Trophoblast cell (in vitro differentiated cells and primary cell): ENCODE measurements at regions not wholly inside any gene's neighbourhood (a gene's known extent, or its start where the extent isn't known, plus 50 kb on each side); places are given as distances from the start of the nearest gene placed in this dataset.
"Not testable (repeated sequence)": the region's sequence is repeated elsewhere in the genome, so short reads cannot be mapped to it uniquely, and the experiment has no call there.

Experiments used
- DNase-seq, 2 donors: peaks; one replicate each; pipeline ENCODE4 v3.0.0-alpha.2; 2016
- H2AFZ ChIP-seq: 2 replicates; pipeline ENCODE4 v1.6.1; 2013; ENCODE audit warnings: low read length, moderate library complexity, mild to moderate bottlenecking; ENCODE audit not compliant: insufficient read depth, poor library complexity
- H2AK5ac ChIP-seq: 2 replicates; pipeline ENCODE4 v1.6.1; 2013; ENCODE audit warnings: mild to moderate bottlenecking, low read length
- H2BK120ac ChIP-seq: 2 replicates; pipeline ENCODE4 v1.6.1; 2013; ENCODE audit warnings: low read length, mild to moderate bottlenecking, moderate library complexity; ENCODE audit not compliant: insufficient read depth, poor library complexity
- H2BK12ac ChIP-seq: 2 replicates; pipeline ENCODE4 v1.6.1; 2013; ENCODE audit warnings: mild to moderate bottlenecking, low read length, moderate library complexity
- H2BK5ac ChIP-seq: 2 replicates; pipeline ENCODE4 v1.6.1; 2013; ENCODE audit warnings: low read length, low read depth, moderate library complexity, mild to moderate bottlenecking; ENCODE audit not compliant: poor library complexity
- H3K14ac ChIP-seq: 2 replicates; pipeline ENCODE4 v1.6.1; 2013; ENCODE audit warnings: mild to moderate bottlenecking, low read length
- H3K18ac ChIP-seq: 2 replicates; pipeline ENCODE4 v1.6.1; 2013; ENCODE audit warnings: mild to moderate bottlenecking, low read length
- H3K23ac ChIP-seq: 2 replicates; pipeline ENCODE4 v1.6.1; 2013; ENCODE audit warnings: low read length
- H3K27ac ChIP-seq: 2 replicates; pipeline ENCODE4 v1.5.1; 2013; ENCODE audit warnings: low read depth, mild to moderate bottlenecking, inconsistent platforms, low read length, moderate library complexity
- H3K27me3 ChIP-seq: 2 replicates; pipeline ENCODE4 v1.6.1; 2013; ENCODE audit warnings: inconsistent platforms, mild to moderate bottlenecking, low read length, moderate library complexity; ENCODE audit not compliant: insufficient read depth
- H3K36me3 ChIP-seq, 2 experiments: 1 replicate in 1 of 2; 2 replicates in 1 of 2; pipeline ENCODE4 v1.6.1; 2013; ENCODE audit warnings: low read length in 2 of 2, mild to moderate bottlenecking in 2 of 2, moderate library complexity in 1 of 2; ENCODE audit not compliant: insufficient read depth in 2 of 2, control insufficient read depth in 1 of 2
- H3K4ac ChIP-seq: 2 replicates; pipeline ENCODE4 v1.6.1; 2013; ENCODE audit warnings: low read depth, mild to moderate bottlenecking, low read length, moderate library complexity
- H3K4me1 ChIP-seq, 2 experiments: 1 replicate in 1 of 2; 2 replicates in 1 of 2; pipeline ENCODE4 v1.6.1; 2013; ENCODE audit warnings: low read length in 2 of 2, mild to moderate bottlenecking in 2 of 2, moderate library complexity in 1 of 2; ENCODE audit not compliant: insufficient read depth in 2 of 2, control insufficient read depth in 1 of 2
- H3K4me2 ChIP-seq: 2 replicates; pipeline ENCODE4 v1.6.1; 2013; ENCODE audit warnings: inconsistent platforms, mild to moderate bottlenecking, low read length, moderate library complexity
- H3K4me3 ChIP-seq: 2 replicates; pipeline ENCODE4 v1.5.1; 2013; ENCODE audit warnings: mild to moderate bottlenecking, low read depth, low read length, inconsistent platforms
- H3K79me1 ChIP-seq: one replicate; pipeline ENCODE4 v1.6.1; 2013; ENCODE audit warnings: low read length
- H3K79me2 ChIP-seq: 2 replicates; pipeline ENCODE4 v1.6.1; 2013; ENCODE audit warnings: low read length, mild to moderate bottlenecking; ENCODE audit not compliant: control insufficient read depth, insufficient read depth, poor library complexity
- H3K9ac ChIP-seq: 2 replicates; pipeline ENCODE4 v1.6.1; 2013; ENCODE audit warnings: mild to moderate bottlenecking, low read length
- H3K9me3 ChIP-seq: 2 replicates; pipeline ENCODE4 v1.6.1; 2013; ENCODE audit warnings: low read depth, mild to moderate bottlenecking, control low read depth, inconsistent platforms, low read length; ENCODE audit not compliant: insufficient read depth
- H4K12ac ChIP-seq: 2 replicates; pipeline ENCODE4 v1.6.1; 2013; ENCODE audit warnings: low read depth, mild to moderate bottlenecking, low read length, moderate library complexity
- H4K8ac ChIP-seq: 2 replicates; pipeline ENCODE4 v1.6.1; 2013; ENCODE audit warnings: low read depth, mild to moderate bottlenecking, low read length, moderate library complexity
- H4K91ac ChIP-seq: one replicate; pipeline ENCODE4 v1.6.1; 2013; ENCODE audit warnings: low read depth, mild to moderate bottlenecking, low read length, moderate library complexity
- WGBS: extraction: QIAGEN DNeasy Blood & Tissue Kit; methylation state at CpG from one replicate; pipeline ENCODE4 v1.1.7; 2013; ENCODE audit warnings: missing lambda C conversion rate; ENCODE audit not compliant: insufficient read length, insufficient coverage; ENCODE audit errors: extremely low coverage; 5-methylcytosine and 5-hydroxymethylcytosine counted together

DNA sequence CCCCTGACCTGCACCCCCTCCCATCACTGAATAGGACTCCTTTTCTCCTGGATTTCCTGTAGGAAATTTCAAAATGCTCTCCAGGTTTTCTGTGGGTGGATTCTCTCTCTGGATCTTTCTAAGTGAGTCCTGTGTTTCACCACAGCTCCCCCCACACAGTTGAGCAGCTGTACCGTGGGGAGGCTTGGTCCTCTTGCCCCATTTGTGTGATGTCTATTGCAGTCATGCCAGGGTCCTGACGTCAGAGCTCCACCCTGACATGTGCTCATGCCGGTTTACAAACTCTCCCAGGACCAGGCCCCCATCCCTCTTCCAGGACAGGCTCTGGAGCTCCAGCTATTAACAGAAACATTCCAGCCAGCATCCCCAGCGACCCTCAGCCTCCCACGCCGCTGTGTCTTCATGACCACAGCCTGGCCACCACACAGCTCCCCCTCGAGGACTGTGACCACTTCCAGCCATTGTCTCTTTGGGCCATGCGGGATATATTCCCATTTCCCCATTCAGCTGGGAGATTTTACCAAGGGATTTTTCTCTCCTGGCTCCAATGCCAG is 185.3 kb downstream of the LMLN start:
- not testable (repeated sequence) for H3K36me3 ChIP-seq, H3K79me1 ChIP-seq, H3K4ac ChIP-seq, H3K27ac ChIP-seq, H3K23ac ChIP-seq, H4K12ac ChIP-seq, H2BK5ac ChIP-seq, H3K14ac ChIP-seq, H3K9me3 ChIP-seq, H3K9ac ChIP-seq, H2AFZ ChIP-seq, H4K8ac ChIP-seq, H4K91ac ChIP-seq, H2AK5ac ChIP-seq, H3K27me3 ChIP-seq, H2BK12ac ChIP-seq, H2BK120ac ChIP-seq, H3K4me2 ChIP-seq, H3K4me3 ChIP-seq, H3K18ac ChIP-seq, H3K79me2 ChIP-seq, H3K4me1 ChIP-seq
- no CpG with 5 or more reads among the region's 8 CpGs for WGBS
- DNase-seq: peak in 1 of 2 donors; percentile 3

- H4K8ac ChIP-seq, H3K36me3 ChIP-seq, H3K79me1 ChIP-seq, H3K9me3 ChIP-seq, H4K12ac ChIP-seq, H4K91ac ChIP-seq, H3K4me2 ChIP-seq, H3K4me1 ChIP-seq, H3K4ac ChIP-seq, H3K27ac ChIP-seq, H3K4me3 ChIP-seq, DNase-seq, H3K79me2 ChIP-seq, H2BK5ac ChIP-seq, H3K18ac ChIP-seq, H2BK12ac ChIP-seq, H3K9ac ChIP-seq, H2BK120ac ChIP-seq, H3K27me3 ChIP-seq, H2AK5ac ChIP-seq, H3K23ac ChIP-seq, H2AFZ ChIP-seq, H3K14ac ChIP-seq: not testable (repeated sequence)
- no CpG with 5 or more reads among the region's 5 CpGs for WGBS
Measured at GRCh38 chr3:198146070-198146469, 186.1 kb downstream of the LMLN start.

- not testable (repeated sequence) for H3K79me1 ChIP-seq, H4K12ac ChIP-seq, H3K4me1 ChIP-seq, H3K36me3 ChIP-seq, H2BK120ac ChIP-seq, H2BK12ac ChIP-seq, H3K27ac ChIP-seq, H3K4ac ChIP-seq, DNase-seq, H3K23ac ChIP-seq, H2AK5ac ChIP-seq, H3K79me2 ChIP-seq, H3K9ac ChIP-seq, H3K27me3 ChIP-seq, H2BK5ac ChIP-seq, H4K91ac ChIP-seq, H4K8ac ChIP-seq, H2AFZ ChIP-seq, H3K4me3 ChIP-seq, H3K18ac ChIP-seq, H3K9me3 ChIP-seq, H3K4me2 ChIP-seq, H3K14ac ChIP-seq
- no CpG with 5 or more reads among the region's 9 CpGs for WGBS
Measured at GRCh38 chr3:198146559-198147164, 186.6 kb downstream of the LMLN start.

DNA sequence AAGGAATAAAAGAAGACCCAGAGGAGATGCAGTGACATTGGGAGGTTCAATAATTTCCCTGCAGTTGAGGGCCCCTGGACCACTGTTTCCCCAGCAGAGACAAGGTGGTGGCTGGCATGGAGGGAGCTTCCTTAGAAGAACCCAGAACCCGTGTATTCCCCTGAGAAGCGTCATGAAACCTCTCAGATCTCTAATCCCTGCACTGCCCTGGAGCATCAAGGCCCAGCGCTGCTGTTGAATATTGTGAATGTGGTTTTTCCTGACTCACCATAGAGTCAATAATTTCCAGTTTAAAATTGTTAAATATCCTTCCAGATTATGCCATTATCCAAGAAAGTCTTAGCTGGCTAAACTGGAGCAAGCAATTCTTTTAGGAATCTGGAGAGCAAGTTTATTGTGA is 187.2 kb downstream of the LMLN start:
- not testable (repeated sequence) for H4K91ac ChIP-seq, H3K4me3 ChIP-seq, H3K18ac ChIP-seq, H3K4me2 ChIP-seq, H3K79me2 ChIP-seq, H3K27ac ChIP-seq, H3K79me1 ChIP-seq, H2BK5ac ChIP-seq, H3K9me3 ChIP-seq, DNase-seq, H3K23ac ChIP-seq, H2AFZ ChIP-seq, H2AK5ac ChIP-seq, H3K4ac ChIP-seq, H4K8ac ChIP-seq, H3K36me3 ChIP-seq, H2BK120ac ChIP-seq, H3K14ac ChIP-seq, H3K9ac ChIP-seq, H4K12ac ChIP-seq, H2BK12ac ChIP-seq, H3K4me1 ChIP-seq, H3K27me3 ChIP-seq
- WGBS: no CpG with 5 or more reads among the region's 3 CpGs
